ENCODE measurements at regions not wholly inside any gene's neighbourhood (a gene's known extent, or its start where the extent isn't known, plus 50 kb on each side); places are given as distances from the start of the nearest gene placed in this dataset.

DNA sequence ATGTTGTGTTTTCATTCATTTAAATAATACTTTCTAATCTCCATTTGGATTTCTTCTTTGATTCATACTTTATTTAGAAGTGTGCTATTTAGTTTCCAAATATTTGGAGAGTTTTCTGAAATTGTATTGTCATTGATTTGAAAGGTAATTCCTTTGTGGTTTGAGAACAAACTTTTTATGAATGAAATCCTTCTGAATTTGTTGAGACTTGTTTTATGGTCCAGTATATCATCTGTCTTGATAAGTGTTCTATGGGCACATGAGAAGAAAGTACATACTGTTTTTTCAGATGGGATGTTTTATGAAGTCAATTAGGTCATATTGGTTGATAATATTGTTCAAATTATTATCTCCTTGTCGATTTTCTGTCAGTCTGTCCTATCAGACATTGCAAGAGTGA lies 953.8 kb downstream of the NR2F1-AS1 start:
- WGBS (ENCODE audit: insufficient coverage, insufficient replicate concordance, low lambda C conversion rate, missing lambda C conversion rate): 0% methylated on average over 1 of the region's 1 CpG
- no peak for FAIRE-seq
- RAD21 ChIA-PET (ENCODE audit: unreplicated experiment): no interaction called here

More for the DNA sequence above, 953.8 kb downstream of the NR2F1-AS1 start:
- H3K9ac ChIP-seq (ENCODE audit: control insufficient read depth, insufficient read depth, low read length): no peak overlapping the region
- intact Hi-C loops (cut with micrococcal nuclease; ENCODE audit: unreplicated experiment) (no loop called here), in situ Hi-C loops (cut with MboI) (no loop called here)
- no peaks in the 10 kb centered on the region for H4K20me1 ChIP-seq (ENCODE audit: control insufficient read depth, insufficient read depth)
- DNase-seq (ENCODE audit: low read depth, low spot score) (no peak), ATAC-seq (no peak)
- no peaks in the 10 kb centered on the region for H3K9me3 ChIP-seq (replicated peaks; ENCODE audit: control insufficient read depth, insufficient read depth, low read length)
- H3K27ac ChIP-seq (ENCODE audit: control insufficient read depth, insufficient read depth): no peak overlapping the region
- TF ChIP-seq SRF (IDR thresholded peaks at IDR 0.05; ENCODE audit: low read depth in 2 of 2, low read length in 2 of 2) (no peak), CBX3 (IDR thresholded peaks at IDR 0.05; ENCODE audit: borderline replicate concordance, low read depth) (no peak), CREB1 (IDR thresholded peaks at IDR 0.05; ENCODE audit: low read depth) (no peak), PML (IDR thresholded peaks at IDR 0.05; ENCODE audit: low read length) (no peak), PAX8 (IDR thresholded peaks at IDR 0.05) (no peak), KAT2A (conservative IDR thresholded peaks at IDR 0.05; ENCODE audit: control insufficient read depth, low read depth, low read length) (no peak), PAX5 (IDR thresholded peaks at IDR 0.05; ENCODE audit: borderline replicate concordance, low read depth, low read length) (no peak), RAD21 (IDR thresholded peaks at IDR 0.05; ENCODE audit: insufficient read depth, low read depth, low read length) (no peak), IKZF1 (conservative IDR thresholded peaks at IDR 0.05) (no peak), CBFB (IDR thresholded peaks at IDR 0.05; ENCODE audit: low read depth) (no peak), SMAD5 (IDR thresholded peaks at IDR 0.05; ENCODE audit: low read depth) (no peak), BHLHE40 (IDR thresholded peaks at IDR 0.05; ENCODE audit: borderline replicate concordance in 1 of 2, low read depth in 2 of 2, low read length in 1 of 2) (no peak), WRNIP1 (IDR thresholded peaks at IDR 0.05; ENCODE audit: borderline replicate concordance, low read depth, low read length) (no peak), MXI1 (IDR thresholded peaks at IDR 0.05; ENCODE audit: low read depth, low read length) (no peak)
- TF ChIP-seq, protein P1, sequence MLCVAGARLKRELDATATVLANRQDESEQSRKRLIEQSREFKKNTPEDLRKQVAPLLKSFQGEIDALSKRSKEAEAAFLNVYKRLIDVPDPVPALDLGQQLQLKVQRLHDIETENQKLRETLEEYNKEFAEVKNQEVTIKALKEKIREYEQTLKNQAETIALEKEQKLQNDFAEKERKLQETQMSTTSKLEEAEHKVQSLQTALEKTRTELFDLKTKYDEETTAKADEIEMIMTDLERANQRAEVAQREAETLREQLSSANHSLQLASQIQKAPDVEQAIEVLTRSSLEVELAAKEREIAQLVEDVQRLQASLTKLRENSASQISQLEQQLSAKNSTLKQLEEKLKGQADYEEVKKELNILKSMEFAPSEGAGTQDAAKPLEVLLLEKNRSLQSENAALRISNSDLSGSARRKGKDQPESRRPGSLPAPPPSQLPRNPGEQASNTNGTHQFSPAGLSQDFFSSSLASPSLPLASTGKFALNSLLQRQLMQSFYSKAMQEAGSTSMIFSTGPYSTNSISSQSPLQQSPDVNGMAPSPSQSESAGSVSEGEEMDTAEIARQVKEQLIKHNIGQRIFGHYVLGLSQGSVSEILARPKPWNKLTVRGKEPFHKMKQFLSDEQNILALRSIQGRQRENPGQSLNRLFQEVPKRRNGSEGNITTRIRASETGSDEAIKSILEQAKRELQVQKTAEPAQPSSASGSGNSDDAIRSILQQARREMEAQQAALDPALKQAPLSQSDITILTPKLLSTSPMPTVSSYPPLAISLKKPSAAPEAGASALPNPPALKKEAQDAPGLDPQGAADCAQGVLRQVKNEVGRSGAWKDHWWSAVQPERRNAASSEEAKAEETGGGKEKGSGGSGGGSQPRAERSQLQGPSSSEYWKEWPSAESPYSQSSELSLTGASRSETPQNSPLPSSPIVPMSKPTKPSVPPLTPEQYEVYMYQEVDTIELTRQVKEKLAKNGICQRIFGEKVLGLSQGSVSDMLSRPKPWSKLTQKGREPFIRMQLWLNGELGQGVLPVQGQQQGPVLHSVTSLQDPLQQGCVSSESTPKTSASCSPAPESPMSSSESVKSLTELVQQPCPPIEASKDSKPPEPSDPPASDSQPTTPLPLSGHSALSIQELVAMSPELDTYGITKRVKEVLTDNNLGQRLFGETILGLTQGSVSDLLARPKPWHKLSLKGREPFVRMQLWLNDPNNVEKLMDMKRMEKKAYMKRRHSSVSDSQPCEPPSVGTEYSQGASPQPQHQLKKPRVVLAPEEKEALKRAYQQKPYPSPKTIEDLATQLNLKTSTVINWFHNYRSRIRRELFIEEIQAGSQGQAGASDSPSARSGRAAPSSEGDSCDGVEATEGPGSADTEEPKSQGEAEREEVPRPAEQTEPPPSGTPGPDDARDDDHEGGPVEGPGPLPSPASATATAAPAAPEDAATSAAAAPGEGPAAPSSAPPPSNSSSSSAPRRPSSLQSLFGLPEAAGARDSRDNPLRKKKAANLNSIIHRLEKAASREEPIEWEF (IDR thresholded peaks at IDR 0.05; ENCODE audit: insufficient replicate concordance, low read depth, low read length): no peak
- TF ChIP-seq, protein P2, sequence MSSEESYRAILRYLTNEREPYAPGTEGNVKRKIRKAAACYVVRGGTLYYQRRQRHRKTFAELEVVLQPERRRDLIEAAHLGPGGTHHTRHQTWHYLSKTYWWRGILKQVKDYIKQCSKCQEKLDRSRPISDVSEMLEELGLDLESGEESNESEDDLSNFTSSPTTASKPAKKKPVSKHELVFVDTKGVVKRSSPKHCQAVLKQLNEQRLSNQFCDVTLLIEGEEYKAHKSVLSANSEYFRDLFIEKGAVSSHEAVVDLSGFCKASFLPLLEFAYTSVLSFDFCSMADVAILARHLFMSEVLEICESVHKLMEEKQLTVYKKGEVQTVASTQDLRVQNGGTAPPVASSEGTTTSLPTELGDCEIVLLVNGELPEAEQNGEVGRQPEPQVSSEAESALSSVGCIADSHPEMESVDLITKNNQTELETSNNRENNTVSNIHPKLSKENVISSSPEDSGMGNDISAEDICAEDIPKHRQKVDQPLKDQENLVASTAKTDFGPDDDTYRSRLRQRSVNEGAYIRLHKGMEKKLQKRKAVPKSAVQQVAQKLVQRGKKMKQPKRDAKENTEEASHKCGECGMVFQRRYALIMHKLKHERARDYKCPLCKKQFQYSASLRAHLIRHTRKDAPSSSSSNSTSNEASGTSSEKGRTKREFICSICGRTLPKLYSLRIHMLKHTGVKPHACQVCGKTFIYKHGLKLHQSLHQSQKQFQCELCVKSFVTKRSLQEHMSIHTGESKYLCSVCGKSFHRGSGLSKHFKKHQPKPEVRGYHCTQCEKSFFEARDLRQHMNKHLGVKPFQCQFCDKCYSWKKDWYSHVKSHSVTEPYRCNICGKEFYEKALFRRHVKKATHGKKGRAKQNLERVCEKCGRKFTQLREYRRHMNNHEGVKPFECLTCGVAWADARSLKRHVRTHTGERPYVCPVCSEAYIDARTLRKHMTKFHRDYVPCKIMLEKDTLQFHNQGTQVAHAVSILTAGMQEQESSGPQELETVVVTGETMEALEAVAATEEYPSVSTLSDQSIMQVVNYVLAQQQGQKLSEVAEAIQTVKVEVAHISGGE (CRISPR knock-in tag; IDR thresholded peaks at IDR 0.05): no peak
- H2AFZ ChIP-seq (ENCODE audit: control insufficient read depth, low read depth, low read length): no peak overlapping the region
- POLR2A ChIA-PET: no interaction called here
- SMC1A ChIA-PET (ENCODE audit: uncharacterized antibody, unreplicated experiment): interaction anchor here (1.4 kb wide), 1 partner anchor 8 kb away, joined by 3 read pairs; no protein-coding TSS in a partner anchor
- no peaks in the 10 kb centered on the region for H3K36me3 ChIP-seq (ENCODE audit: control insufficient read depth in 2 of 2, insufficient read depth in 2 of 2, low read length in 1 of 2)
- CTCF ChIA-PET: no interaction called here
- no peak overlapping the region for H3K4me2 ChIP-seq (ENCODE audit: control insufficient read depth, insufficient read depth)
- no TSS peak for BruUV-seq (replicated peaks)
- H3K79me2 ChIP-seq (ENCODE audit: control insufficient read depth, insufficient read depth, low read length): no peaks in the 10 kb centered on the region
- no peak overlapping the region for H3K4me3 ChIP-seq
- no peaks in the 10 kb centered on the region for H3K27me3 ChIP-seq (replicated peaks in 1 of 2; ENCODE audit: control insufficient read depth in 2 of 2, insufficient read depth in 2 of 2, low read length in 1 of 2)
- H3K4me1 ChIP-seq (ENCODE audit: control insufficient read depth, insufficient read depth, low read length): no peaks in the 10 kb centered on the region

Data from GM12878 (cell line).